PC-9 (cell line): ENCODE measurements at regions not wholly inside any gene's neighbourhood (a gene's known extent, or its start where the extent isn't known, plus 50 kb on each side); places are given as distances from the start of the nearest gene placed in this dataset.

Experiments used
- BruUV-seq: library from RNA; stranded (reverse); fragments of 400-500 nt; replicated peaks from 2 replicates; lab custom pipeline; 2021; lab: Mats Ljungman, UMichigan
- CTCF ChIA-PET: fragments of 300-600 bp; sonication (Branson Sonifier 250); formaldehyde crosslinking; loops from one replicate; lab custom pipeline; 2022; ENCODE audit warnings: antibody characterized with exemption; lab: Charles Lee
- POLR2A ChIA-PET: fragments of 300-600 bp; sonication (Branson Sonifier 250); formaldehyde crosslinking; loops from one replicate; lab custom pipeline; 2022; ENCODE audit warnings: antibody characterized with exemption; ENCODE audit not compliant: unreplicated experiment; lab: Charles Lee
- DNase-seq, 2 experiments: peaks; one replicate each; pipeline versions ENCODE4 v3.0.0 to v3.0.0-alpha.2; 2015 to 2022; ENCODE audit warnings: mixed read lengths in 1 of 2
- H2AFZ ChIP-seq: fragments of 200-600 bp; sonication (generic); 2 replicates; pipeline ENCODE4 v1.8.1; 2017; ENCODE audit warnings: antibody characterized with exemption
- H3F3A ChIP-seq: fragments of 200-600 bp; sonication (generic); 2 replicates; pipeline ENCODE4 v1.8.1; 2017; ENCODE audit warnings: antibody characterized with exemption, mild to moderate bottlenecking, low read depth; ENCODE audit not compliant: insufficient read depth
- H3K27ac ChIP-seq: fragments of 200-600 bp; sonication (generic); 2 replicates; pipeline ENCODE4 v1.6.1; 2016; ENCODE audit warnings: mixed run types
- H3K27me3 ChIP-seq: fragments of 200-600 bp; sonication (generic); 2 replicates; pipeline ENCODE4 v1.6.1; 2016; ENCODE audit warnings: low read depth, mixed run types; ENCODE audit not compliant: insufficient read depth
- H3K36me3 ChIP-seq: fragments of 200-600 bp; sonication (generic); 2 replicates; pipeline ENCODE4 v1.6.1; 2016; ENCODE audit warnings: low read depth, mixed run types
- H3K4me1 ChIP-seq: fragments of 200-600 bp; sonication (generic); replicated peaks from 2 replicates; pipeline ENCODE4 v1.6.1; 2016; ENCODE audit warnings: mixed run types; ENCODE audit not compliant: insufficient read depth
- H3K4me2 ChIP-seq: fragments of 200-600 bp; sonication (generic); 2 replicates; pipeline ENCODE4 v1.6.1; 2017; ENCODE audit warnings: mixed run types
- H3K4me3 ChIP-seq: fragments of 200-600 bp; sonication (generic); 2 replicates; pipeline ENCODE4 v1.6.1; 2016; ENCODE audit warnings: mixed run types
- H3K79me2 ChIP-seq: fragments of 200-600 bp; sonication (generic); 2 replicates; pipeline ENCODE4 v1.6.1; 2017; ENCODE audit warnings: low read depth, mixed run types
- H3K9me2 ChIP-seq: fragments of 200-600 bp; sonication (generic); 2 replicates; pipeline ENCODE4 v1.8.1; 2017; ENCODE audit warnings: mild to moderate bottlenecking; ENCODE audit not compliant: insufficient read depth
- H3K9me3 ChIP-seq: fragments of 200-600 bp; sonication (generic); 2 replicates; pipeline ENCODE4 v1.8.1; 2016; ENCODE audit warnings: low read depth; ENCODE audit not compliant: insufficient read depth
- H4K20me1 ChIP-seq: fragments of 200-600 bp; sonication (generic); 2 replicates; pipeline ENCODE4 v1.8.1; 2017; ENCODE audit not compliant: insufficient read depth
- EZH2 ChIP-seq: fragments of 200-600 bp; sonication (generic); IDR thresholded peaks from 2 replicates; pipeline ENCODE4 v1.8.0; 2017; ENCODE audit warnings: antibody characterized with exemption, low read depth
- intact Hi-C: fragments of 100-400 bp; cut with micrococcal nuclease; formaldehyde crosslinking; loops from one replicate; pipeline ENCODE4 v1.10.0; 2022; ENCODE audit not compliant: unreplicated experiment
- TF ChIP-seq, protein P1 (sequence below): fragments of 200-600 bp; sonication (generic); conservative IDR thresholded peaks from 2 replicates; pipeline ENCODE4 v1.6.1; 2017; ENCODE audit warnings: mixed run types, antibody characterized with exemption, mild to moderate bottlenecking, moderate library complexity

DNA sequence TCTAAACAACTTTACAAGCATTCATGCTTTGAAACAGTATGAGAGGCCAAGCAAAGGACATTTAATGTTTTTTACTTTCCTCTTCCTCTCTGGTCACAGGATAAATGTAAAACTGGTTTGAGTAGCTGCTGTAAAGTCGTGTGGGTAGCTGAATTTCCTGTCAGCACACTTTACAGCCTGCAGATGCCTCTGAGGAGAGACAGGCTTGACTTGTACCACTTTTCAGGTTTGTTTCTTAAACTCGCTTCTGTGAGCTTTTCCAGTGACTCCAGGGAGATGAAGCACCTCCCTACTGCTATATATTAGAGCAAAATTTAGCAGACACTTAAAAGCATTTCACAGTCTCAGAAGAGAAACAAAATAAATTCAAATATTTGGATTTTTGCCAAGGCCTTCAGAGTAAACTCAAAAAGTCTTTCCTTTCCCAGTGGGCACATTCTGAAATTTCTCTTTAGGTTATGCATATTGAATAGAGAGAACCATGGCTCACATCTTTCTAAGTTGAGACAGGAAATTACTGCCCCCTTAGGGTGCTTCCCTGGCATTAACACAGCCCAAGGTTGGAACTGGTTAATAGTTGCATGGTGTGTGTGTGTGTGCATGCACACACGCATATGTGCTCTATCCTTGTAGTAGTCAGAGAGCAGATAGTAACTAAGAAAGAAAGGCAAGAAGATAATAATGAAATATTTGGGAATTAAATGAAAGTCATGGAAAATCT, 557.3 kb upstream of the MIS18BP1 start:
- no peaks in the 10 kb centered on the region for H3K36me3 ChIP-seq

DNA sequence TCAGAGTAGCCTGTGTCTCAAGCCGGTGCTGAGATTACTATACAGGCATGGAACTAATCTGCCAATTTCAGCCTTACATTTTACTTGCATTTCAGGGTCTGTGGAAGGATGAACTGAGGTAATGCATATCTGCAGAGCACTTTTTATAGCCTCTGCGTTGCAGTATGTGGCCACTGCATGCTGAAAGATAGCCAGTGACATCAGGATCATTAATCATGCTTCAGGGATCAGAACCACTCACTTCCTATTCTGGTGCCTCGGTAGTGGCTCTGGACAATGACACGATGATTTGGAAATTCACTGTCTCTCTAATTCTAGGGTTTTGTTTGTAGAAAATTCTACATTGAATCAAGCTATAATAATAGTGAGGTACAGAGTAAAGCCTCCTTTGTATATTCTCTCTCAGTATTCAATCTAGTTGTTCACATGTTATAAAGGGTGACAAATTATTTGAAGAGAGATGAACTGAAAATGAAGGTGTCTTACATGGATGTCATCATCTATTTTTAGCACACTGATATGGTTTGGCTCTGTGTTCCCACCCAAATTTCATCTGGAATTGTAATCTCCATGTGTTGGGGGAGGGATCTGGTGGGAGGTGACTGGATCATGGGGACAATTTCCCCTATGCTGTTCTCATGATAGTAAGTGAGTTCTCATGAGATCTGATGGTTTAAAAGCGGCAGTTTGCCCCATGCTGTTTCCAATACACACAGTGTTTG, 554.3 kb upstream of the MIS18BP1 start:
- Histone ChIP-seq H3K4me1 (no peaks in the 10 kb centered on the region), H3K9me2 (no peaks in the 10 kb centered on the region), H3K4me3 (no peak overlapping the region), H4K20me1 (no peaks in the 10 kb centered on the region), H3K4me2 (no peak overlapping the region), H3K27me3 (no peaks in the 10 kb centered on the region), H3K27ac (no peak overlapping the region), H3K36me3 (no peaks in the 10 kb centered on the region), H3K79me2 (no peaks in the 10 kb centered on the region), H3K9me3 (no peaks in the 10 kb centered on the region), H2AFZ (no peak overlapping the region), H3F3A (no peaks in the 10 kb centered on the region)
- CTCF ChIA-PET = interaction anchor here (0.6 kb wide), 1 partner anchor 1059 kb away, joined by 3 read pairs; no protein-coding TSS in a partner anchor
- TF ChIP-seq, protein P1, sequence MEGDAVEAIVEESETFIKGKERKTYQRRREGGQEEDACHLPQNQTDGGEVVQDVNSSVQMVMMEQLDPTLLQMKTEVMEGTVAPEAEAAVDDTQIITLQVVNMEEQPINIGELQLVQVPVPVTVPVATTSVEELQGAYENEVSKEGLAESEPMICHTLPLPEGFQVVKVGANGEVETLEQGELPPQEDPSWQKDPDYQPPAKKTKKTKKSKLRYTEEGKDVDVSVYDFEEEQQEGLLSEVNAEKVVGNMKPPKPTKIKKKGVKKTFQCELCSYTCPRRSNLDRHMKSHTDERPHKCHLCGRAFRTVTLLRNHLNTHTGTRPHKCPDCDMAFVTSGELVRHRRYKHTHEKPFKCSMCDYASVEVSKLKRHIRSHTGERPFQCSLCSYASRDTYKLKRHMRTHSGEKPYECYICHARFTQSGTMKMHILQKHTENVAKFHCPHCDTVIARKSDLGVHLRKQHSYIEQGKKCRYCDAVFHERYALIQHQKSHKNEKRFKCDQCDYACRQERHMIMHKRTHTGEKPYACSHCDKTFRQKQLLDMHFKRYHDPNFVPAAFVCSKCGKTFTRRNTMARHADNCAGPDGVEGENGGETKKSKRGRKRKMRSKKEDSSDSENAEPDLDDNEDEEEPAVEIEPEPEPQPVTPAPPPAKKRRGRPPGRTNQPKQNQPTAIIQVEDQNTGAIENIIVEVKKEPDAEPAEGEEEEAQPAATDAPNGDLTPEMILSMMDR = no peak
- TF ChIP-seq EZH2 = no peak
- POLR2A ChIA-PET = no interaction called here
- no TSS peak for BruUV-seq
- intact Hi-C loops = no loop called here
- DNase-seq = no peak

More for the DNA sequence above, 557.3 kb upstream of the MIS18BP1 start:
- TF ChIP-seq, protein P1 = no peak
- no peak for TF ChIP-seq EZH2
- H2AFZ ChIP-seq = no peak overlapping the region
- no peaks in the 10 kb centered on the region for H3K79me2 ChIP-seq
- no peak overlapping the region for H3K4me2 ChIP-seq
- no peaks in the 10 kb centered on the region for H3K9me2 ChIP-seq
- no peak overlapping the region for H3K27ac ChIP-seq
- CTCF ChIA-PET = no interaction called here
- BruUV-seq = no TSS peak
- no peak for DNase-seq
- H3F3A ChIP-seq = no peaks in the 10 kb centered on the region
- no peak overlapping the region for H3K4me3 ChIP-seq
- intact Hi-C loops = loop anchor here (10.0 kb wide), 2 partner anchors 196 to 386 kb away; no protein-coding TSS in a partner anchor
- POLR2A ChIA-PET = no interaction called here
- H3K4me1 ChIP-seq = no peaks in the 10 kb centered on the region
- H4K20me1 ChIP-seq = no peaks in the 10 kb centered on the region
- no peaks in the 10 kb centered on the region for H3K27me3 ChIP-seq
- no peaks in the 10 kb centered on the region for H3K9me3 ChIP-seq

DNA sequence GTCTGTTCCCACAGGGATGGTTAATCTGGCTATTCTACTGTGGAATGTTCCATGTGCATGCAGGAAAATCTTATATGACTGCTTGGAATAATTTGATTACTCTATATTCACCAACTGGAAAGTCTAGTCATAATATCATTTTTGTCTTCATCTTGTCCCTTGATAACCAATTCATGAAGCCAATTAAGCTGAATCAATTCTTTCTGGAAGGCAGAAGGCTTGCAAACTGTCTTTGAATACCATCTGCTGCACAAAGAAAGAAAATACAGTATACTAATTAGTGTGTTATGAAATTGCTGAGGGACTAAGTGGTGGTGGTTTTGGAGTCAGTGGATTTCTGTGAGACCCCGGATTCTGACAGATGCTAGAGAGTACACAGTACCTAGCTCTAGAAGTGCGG, 546.5 kb upstream of the MIS18BP1 start:
- H3K4me2 ChIP-seq = no peak overlapping the region
- intact Hi-C loops = no loop called here
- H2AFZ ChIP-seq = no peak overlapping the region
- H3K27me3 ChIP-seq = no peaks in the 10 kb centered on the region
- no peak for TF ChIP-seq EZH2
- TF ChIP-seq, protein P1 = no peak
- no peaks in the 10 kb centered on the region for H3K9me3 ChIP-seq
- H3K4me3 ChIP-seq = no peak overlapping the region
- no peaks in the 10 kb centered on the region for H3K79me2 ChIP-seq
- no peaks in the 10 kb centered on the region for H3K9me2 ChIP-seq
- H3K27ac ChIP-seq = no peak overlapping the region
- H3F3A ChIP-seq = no peaks in the 10 kb centered on the region
- ChIA-PET POLR2A (no interaction called here), CTCF (no interaction called here)
- no TSS peak for BruUV-seq
- no peaks in the 10 kb centered on the region for H3K4me1 ChIP-seq
- no peaks in the 10 kb centered on the region for H3K36me3 ChIP-seq
- no peaks in the 10 kb centered on the region for H4K20me1 ChIP-seq
- DNase-seq = no peak
